A549 (cell line): ENCODE measurements at regions not wholly inside any gene's neighbourhood (a gene's known extent, or its start where the extent isn't known, plus 50 kb on each side); places are given as distances from the start of the nearest gene placed in this dataset.

ENCODE experiments used
- CTCF ChIP-seq: fragments of >200 bp; sonication (Bioruptor Twin); formaldehyde crosslinking; IDR thresholded peaks from 3 replicates; pipeline ENCODE4 v1.5.1; 2016
- EP300 ChIP-seq, 2 experiments: fragments of >200 bp; sonication (Bioruptor Twin); formaldehyde crosslinking; IDR thresholded peaks; 2 replicates in 1 of 2; 3 replicates in 1 of 2; pipeline ENCODE4 v1.6.1; 2016 to 2017
- RAD21 ChIP-seq, 2 experiments: fragments of >200 bp in 1 of 2; sonication (Bioruptor Twin) in 1 of 2; formaldehyde crosslinking in 1 of 2; IDR thresholded peaks in 1 of 2; conservative IDR thresholded peaks in 1 of 2; 2 replicates in 1 of 2; 3 replicates in 1 of 2; pipeline ENCODE4 v1.6.1; 2012 to 2018; ENCODE audit warnings: inconsistent platforms in 1 of 2

DNA sequence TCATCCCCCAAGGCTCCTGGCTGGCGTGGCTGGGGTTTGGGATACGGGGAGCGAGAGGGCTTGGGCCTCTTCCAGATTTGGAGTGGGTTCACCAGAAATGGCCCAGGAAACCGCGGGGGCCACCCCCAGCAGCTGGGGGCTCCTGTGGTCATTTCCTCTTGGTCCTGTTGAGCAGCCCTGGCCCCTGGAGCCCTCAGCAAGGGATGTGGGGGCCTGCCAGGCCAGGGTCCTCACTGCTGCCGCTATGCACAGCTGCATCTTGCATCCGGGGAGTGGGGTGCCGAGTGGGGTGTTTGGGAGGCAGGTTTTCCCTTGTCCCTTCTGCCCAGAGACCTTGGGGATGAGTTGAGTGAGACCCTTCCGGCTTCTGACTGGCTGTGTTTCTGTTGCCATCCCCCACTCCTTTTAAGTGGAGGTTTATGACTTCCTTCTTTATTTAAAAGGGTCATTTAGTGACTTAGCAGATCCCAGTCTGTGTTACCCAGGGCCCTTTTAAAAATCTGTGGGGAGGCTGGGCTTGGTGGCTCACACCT, 319.8 kb downstream of the SEC14L1 start:
- TF ChIP-seq CTCF (no peak), RAD21 (conservative IDR thresholded peaks at IDR 0.05 in 1 of 2, IDR thresholded peaks at IDR 0.05 in 1 of 2) (no peak), EP300 (IDR thresholded peaks at IDR 0.05) (no peak)
